Prostate gland (tissue), 2 donors: ENCODE measurements at regions not wholly inside any gene's neighbourhood (a gene's known extent, or its start where the extent isn't known, plus 50 kb on each side); places are given as distances from the start of the nearest gene placed in this dataset.

ENCODE experiments used
- DNase-seq: peaks from one replicate; pipeline ENCODE4 v3.0.0-alpha.2; 2019; ENCODE audit warnings: low spot score
- H3K27ac ChIP-seq, 2 donors: fragments of 200-600 bp; sonication (generic); 2 replicates each; pipeline ENCODE4 v1.5.1; 2017 to 2019
- H3K27me3 ChIP-seq: fragments of 200-600 bp; sonication (generic); replicated peaks from 2 replicates; pipeline ENCODE4 v1.5.1; 2019; ENCODE audit not compliant: insufficient read depth
- H3K36me3 ChIP-seq, 2 donors: fragments of 200-600 bp; sonication (generic); 1 replicate in 1 of 2; 2 replicates in 1 of 2; pipeline versions ENCODE4 v1.5.1 to v1.8.1; 2017 to 2019
- H3K4me1 ChIP-seq: fragments of 200-600 bp; sonication (generic); replicated peaks from 2 replicates; pipeline ENCODE4 v1.5.1; 2019
- H3K4me3 ChIP-seq, 2 donors: fragments of 200-600 bp; sonication (generic); 2 replicates each; pipeline ENCODE4 v1.5.1; 2017 to 2019
- H3K9me3 ChIP-seq: fragments of 200-600 bp; sonication (generic); 2 replicates; pipeline ENCODE4 v1.5.1; 2017
- CTCF ChIP-seq, 4 experiments: fragments of 200-600 bp in 2 of 4; fragments of 450-650 bp in 2 of 4; sonication (generic) in 2 of 4; IDR thresholded peaks; 1 replicate in 3 of 4; 2 replicates in 1 of 4; pipeline ENCODE4 v1.5.1; 2016 to 2019; ENCODE audit warnings: antibody characterized with exemption in 4 of 4, mild to moderate bottlenecking in 2 of 4, moderate library complexity in 2 of 4
- POLR2A ChIP-seq: fragments of 450-650 bp; IDR thresholded peaks from one replicate; pipeline ENCODE4 v1.6.1; 2016; ENCODE audit warnings: antibody characterized with exemption, mild to moderate bottlenecking
- POLR2AphosphoS5 ChIP-seq: sonication (generic); formaldehyde crosslinking; IDR thresholded peaks from one replicate; pipeline ENCODE4 v1.6.1; 2017; ENCODE audit warnings: antibody characterized with exemption
- WGBS: methylation state at CpG from one replicate; pipeline ENCODE4 v1.1.5; 2018; 5-methylcytosine and 5-hydroxymethylcytosine counted together
- intact Hi-C: fragments of 100-400 bp; cut with DNase I; formaldehyde crosslinking; loops from one replicate; pipeline ENCODE4 v1.14.2; 2022

GRCh38 chr4:187010052-187010451 is 286.4 kb upstream of the FAT1 start:
- no peak for DNase-seq
- Histone ChIP-seq H3K27ac (no peak overlapping the region), H3K27me3 (no peaks in the 10 kb centered on the region), H3K4me1 (no peaks in the 10 kb centered on the region), H3K9me3 (no peaks in the 10 kb centered on the region), H3K36me3 (no peaks in the 10 kb centered on the region), H3K4me3 (no peak overlapping the region)
- 40% methylated on average over 3 of the region's 3 CpGs for WGBS
- no peak for TF ChIP-seq POLR2AphosphoS5
- TF ChIP-seq CTCF (IDR thresholded peaks at IDR 0.05) = no peak
- TF ChIP-seq POLR2A = no peak
- intact Hi-C loops = no loop called here

- Histone ChIP-seq H3K27ac (no peak overlapping the region), H3K4me1 (no peaks in the 10 kb centered on the region), H3K4me3 (no peak overlapping the region), H3K27me3 (no peaks in the 10 kb centered on the region), H3K36me3 (no peaks in the 10 kb centered on the region), H3K9me3 (no peaks in the 10 kb centered on the region)
- intact Hi-C loops = no loop called here
- no peak for DNase-seq
- WGBS = 43% methylated on average over 3 of the region's 3 CpGs
- no peak for TF ChIP-seq POLR2AphosphoS5
- no peak for TF ChIP-seq POLR2A
- TF ChIP-seq CTCF (IDR thresholded peaks at IDR 0.05) = no peak
Measured at GRCh38 chr4:187016101-187016500, 292.4 kb upstream of the FAT1 start.

- WGBS = 68% methylated on average over 3 of the region's 3 CpGs
- no peak overlapping the region for H3K27ac ChIP-seq
- no peaks in the 10 kb centered on the region for H3K4me1 ChIP-seq
- no peak overlapping the region for H3K4me3 ChIP-seq
- no peaks in the 10 kb centered on the region for H3K9me3 ChIP-seq
- no peaks in the 10 kb centered on the region for H3K27me3 ChIP-seq
- intact Hi-C loops = no loop called here
- no peak for DNase-seq
- no peak for TF ChIP-seq POLR2A
- H3K36me3 ChIP-seq = no peaks in the 10 kb centered on the region
Measured at GRCh38 chr4:187017147-187017546, 293.5 kb upstream of the FAT1 start.

- 79% methylated on average over 8 of the region's 8 CpGs for WGBS
- intact Hi-C loops = no loop called here
Measured at GRCh38 chr4:187019896-187020295, 296.2 kb upstream of the FAT1 start.

DNA sequence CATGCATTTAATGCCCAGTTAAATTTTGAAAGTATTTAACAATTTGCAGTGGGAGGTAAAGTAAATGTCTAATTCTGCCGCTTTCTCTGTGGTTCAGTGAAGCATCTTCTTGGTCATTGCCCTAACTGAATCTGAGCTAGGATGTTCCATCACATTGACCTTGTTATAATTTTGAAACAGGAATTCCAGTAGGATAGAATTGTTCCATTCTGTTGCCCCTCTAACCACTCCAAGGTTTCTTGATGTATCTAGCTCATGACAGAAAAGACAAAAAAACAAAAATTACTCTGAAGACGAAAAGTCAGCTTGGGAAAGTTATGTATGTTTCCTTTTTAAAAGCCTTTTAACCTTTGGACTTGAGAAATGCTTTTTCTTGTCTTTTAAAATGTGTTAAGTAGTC is 297.0 kb upstream of the FAT1 start:
- intact Hi-C loops = no loop called here
- no peak overlapping the region for H3K27ac ChIP-seq

More at GRCh38 chr4:187019896-187020295, 296.2 kb upstream of the FAT1 start:
- Histone ChIP-seq H3K36me3 (no peaks in the 10 kb centered on the region), H3K4me1 (no peaks in the 10 kb centered on the region), H3K4me3 (no peak overlapping the region), H3K27me3 (no peaks in the 10 kb centered on the region), H3K27ac (no peak overlapping the region), H3K9me3 (no peaks in the 10 kb centered on the region)
- no peak for DNase-seq
- no peak for TF ChIP-seq POLR2A

GRCh38 chr4:187021436-187022205 is 298.0 kb upstream of the FAT1 start:
- H3K27me3 ChIP-seq = no peaks in the 10 kb centered on the region
- H3K27ac ChIP-seq = no peak overlapping the region
- TF ChIP-seq CTCF (IDR thresholded peaks at IDR 0.05) (no peak), POLR2AphosphoS5 (no peak), POLR2A (no peak)
- H3K4me1 ChIP-seq = no peaks in the 10 kb centered on the region
- no peaks in the 10 kb centered on the region for H3K36me3 ChIP-seq
- DNase-seq = no peak
- WGBS = 94% methylated on average over 6 of the region's 6 CpGs
- intact Hi-C loops = no loop called here
- no peak overlapping the region for H3K4me3 ChIP-seq
- no peaks in the 10 kb centered on the region for H3K9me3 ChIP-seq

More for the DNA sequence above, 297.0 kb upstream of the FAT1 start:
- Histone ChIP-seq H3K36me3 (no peaks in the 10 kb centered on the region), H3K9me3 (no peaks in the 10 kb centered on the region), H3K27me3 (no peaks in the 10 kb centered on the region), H3K4me3 (no peak overlapping the region), H3K4me1 (no peaks in the 10 kb centered on the region)
- DNase-seq = no peak
- WGBS = 94% methylated on average over 2 of the region's 2 CpGs
- no peak for TF ChIP-seq POLR2A
